ENCODE measurements at regions not wholly inside any gene's neighbourhood (a gene's known extent, or its start where the extent isn't known, plus 50 kb on each side); places are given as distances from the start of the nearest gene placed in this dataset.

DNA sequence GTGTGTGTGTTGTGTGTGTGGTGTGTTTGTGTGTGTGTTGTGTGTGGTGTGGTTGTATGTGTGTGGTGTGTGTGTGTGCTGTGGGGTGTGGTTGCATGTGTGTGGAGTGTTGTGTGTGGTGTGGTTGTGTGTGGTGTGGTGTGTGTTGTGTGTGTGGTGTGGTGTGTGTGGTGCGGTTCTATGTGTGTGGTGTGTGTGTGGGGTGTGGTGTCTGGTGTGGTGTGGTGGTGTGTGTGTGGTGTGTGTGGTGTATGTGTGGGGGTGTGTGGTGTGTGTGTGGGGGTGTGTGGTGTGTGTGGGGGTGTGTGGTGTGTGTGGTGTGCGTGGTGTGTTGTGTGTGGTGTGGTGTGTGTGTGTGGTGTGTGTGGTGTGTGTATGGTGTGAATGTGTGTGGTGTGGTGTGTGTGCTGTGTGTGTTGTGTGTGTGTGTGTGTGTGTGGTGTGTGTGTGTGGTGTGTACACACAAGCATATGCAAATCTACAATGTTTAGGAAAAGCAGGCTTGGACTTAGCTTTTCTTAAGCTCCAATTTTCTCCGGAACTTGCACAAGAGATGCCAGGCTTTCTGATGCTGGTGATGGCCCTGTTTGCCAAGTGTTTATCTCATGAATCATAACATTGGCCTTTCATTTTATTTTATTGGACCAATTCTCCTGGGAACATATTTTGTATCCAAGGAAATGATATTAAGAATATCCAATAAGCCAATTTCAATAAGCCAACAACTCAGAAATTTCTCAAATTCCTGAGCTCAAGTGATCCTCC lies 148.7 kb downstream of the SPATA18 start:
- no peak for DNase-seq (ENCODE audit: low read depth)
- TF ChIP-seq, protein P1, sequence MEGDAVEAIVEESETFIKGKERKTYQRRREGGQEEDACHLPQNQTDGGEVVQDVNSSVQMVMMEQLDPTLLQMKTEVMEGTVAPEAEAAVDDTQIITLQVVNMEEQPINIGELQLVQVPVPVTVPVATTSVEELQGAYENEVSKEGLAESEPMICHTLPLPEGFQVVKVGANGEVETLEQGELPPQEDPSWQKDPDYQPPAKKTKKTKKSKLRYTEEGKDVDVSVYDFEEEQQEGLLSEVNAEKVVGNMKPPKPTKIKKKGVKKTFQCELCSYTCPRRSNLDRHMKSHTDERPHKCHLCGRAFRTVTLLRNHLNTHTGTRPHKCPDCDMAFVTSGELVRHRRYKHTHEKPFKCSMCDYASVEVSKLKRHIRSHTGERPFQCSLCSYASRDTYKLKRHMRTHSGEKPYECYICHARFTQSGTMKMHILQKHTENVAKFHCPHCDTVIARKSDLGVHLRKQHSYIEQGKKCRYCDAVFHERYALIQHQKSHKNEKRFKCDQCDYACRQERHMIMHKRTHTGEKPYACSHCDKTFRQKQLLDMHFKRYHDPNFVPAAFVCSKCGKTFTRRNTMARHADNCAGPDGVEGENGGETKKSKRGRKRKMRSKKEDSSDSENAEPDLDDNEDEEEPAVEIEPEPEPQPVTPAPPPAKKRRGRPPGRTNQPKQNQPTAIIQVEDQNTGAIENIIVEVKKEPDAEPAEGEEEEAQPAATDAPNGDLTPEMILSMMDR (IDR thresholded peaks at IDR 0.05; ENCODE audit: insufficient read depth, low read depth, low read length): no peak
- no peak overlapping the region for H3K4me3 ChIP-seq (ENCODE audit: low read depth, low read length)

DNA sequence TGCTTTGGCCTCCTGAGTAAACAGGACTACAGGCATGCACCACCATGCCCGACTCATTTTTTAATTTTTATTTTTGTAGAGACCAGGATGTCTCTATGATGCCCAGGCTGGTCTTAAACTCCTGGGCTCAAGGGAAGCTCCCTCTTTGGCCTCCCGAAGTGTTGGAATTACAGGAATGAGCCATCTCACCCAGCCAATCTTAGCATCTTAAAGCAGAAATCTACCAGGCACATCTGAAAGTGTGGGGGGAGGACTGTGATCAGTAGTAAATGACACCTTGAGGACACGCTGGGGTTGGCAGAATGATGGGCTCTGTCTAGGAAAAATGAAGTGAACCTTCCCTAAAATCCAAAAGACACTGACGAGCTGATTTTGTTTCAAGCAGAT lies 149.2 kb downstream of the SPATA18 start:
- TF ChIP-seq, protein P1 (IDR thresholded peaks at IDR 0.05; ENCODE audit: insufficient read depth, low read depth, low read length): no peak
- H3K4me3 ChIP-seq (ENCODE audit: low read depth, low read length): no peak overlapping the region
- no peak for DNase-seq (ENCODE audit: low read depth)

DNA sequence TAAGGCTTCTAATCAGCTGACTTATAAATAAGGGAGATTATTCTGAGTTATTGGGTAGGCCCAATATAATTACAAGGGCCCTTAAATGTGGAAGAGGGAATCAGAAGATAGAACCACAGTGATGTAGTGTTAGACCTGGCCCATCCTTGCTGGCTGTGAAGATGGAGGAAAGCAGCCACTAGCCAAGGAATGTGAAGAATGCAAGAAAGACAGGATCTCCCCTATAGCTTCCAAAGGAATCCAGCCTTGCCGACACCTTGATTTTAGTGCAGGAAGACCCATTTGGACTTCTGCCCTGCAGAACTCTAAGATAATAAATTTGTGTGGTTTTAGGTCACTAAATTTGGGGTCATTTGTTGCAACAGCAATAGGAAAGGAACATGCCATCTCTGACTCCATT lies 150.6 kb downstream of the SPATA18 start:
- TF ChIP-seq, protein P1 (IDR thresholded peaks at IDR 0.05; ENCODE audit: insufficient read depth, low read depth, low read length): no peak
- DNase-seq (ENCODE audit: low read depth): no peak
- H3K4me3 ChIP-seq (ENCODE audit: low read depth, low read length): no peak overlapping the region

DNA sequence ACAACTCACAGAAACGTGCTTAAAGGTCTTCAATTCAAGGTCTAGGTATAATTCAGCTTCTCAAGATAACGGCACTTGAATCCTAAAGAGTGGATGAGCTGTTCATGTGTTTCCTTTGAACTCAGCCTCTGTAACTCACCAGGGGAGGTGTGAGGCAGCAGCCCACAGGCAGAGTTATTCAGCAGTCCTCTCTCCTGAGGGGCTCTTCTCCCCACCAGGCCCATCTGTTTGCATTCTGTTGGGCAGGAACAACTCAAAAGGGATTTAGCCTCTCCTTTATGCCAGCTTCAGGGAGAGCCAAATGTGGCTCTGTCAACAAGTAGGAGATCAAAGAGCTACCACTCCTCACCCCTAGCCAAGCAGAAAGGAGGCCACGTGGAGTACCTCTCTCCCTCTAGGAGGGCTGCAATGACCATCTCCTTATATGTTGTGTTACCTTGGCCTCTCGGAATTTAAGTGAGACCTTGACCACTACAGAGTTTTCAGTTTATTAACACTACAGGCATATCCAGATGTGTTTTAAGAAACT lies 151.2 kb downstream of the SPATA18 start:
- TF ChIP-seq, protein P1 (IDR thresholded peaks at IDR 0.05; ENCODE audit: insufficient read depth, low read depth, low read length): no peak
- H3K4me3 ChIP-seq (ENCODE audit: low read depth, low read length): no peak overlapping the region
- DNase-seq (ENCODE audit: low read depth): no peak

DNA sequence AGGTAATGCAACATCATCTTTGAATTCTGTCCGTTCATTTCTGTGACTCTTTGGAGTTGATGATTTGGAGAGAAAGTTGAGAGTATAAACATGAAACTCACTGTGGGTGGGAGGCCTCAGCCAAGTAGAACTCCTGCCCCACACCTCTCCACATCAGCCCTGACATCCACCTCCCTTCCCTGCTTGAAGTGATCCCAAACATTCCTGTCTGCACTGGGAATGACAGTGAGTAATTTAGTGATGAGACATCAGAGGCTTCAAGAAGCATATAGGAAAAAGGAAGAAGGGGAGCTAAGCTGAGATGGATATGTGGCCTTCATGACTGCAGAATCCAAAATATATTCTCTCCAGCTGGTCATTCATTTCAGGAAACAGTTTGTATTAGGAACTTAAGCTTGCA lies 151.8 kb downstream of the SPATA18 start:
- TF ChIP-seq, protein P1 (IDR thresholded peaks at IDR 0.05; ENCODE audit: insufficient read depth, low read depth, low read length): no peak
- DNase-seq (ENCODE audit: low read depth): no peak
- no peak overlapping the region for H3K4me3 ChIP-seq (ENCODE audit: low read depth, low read length)

DNA sequence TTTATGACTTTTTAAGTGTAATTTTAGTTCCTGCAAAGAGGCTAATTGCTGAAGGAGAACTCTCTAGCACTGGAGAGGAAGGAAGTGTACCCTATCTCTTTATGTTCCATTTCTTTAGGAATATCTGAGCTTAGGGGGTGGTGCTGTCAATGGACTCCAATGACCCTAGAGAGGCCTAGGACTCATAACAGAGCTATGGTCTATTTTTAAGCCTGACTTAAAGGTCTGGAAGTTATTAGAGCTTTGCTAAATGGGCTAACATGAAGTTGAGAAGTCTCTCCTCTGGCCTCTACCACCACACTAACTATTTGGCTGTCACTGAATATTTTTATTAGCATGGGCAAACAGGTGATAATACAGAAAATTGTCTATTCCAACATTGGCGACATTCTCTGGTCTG lies 152.2 kb downstream of the SPATA18 start:
- TF ChIP-seq, protein P1 (IDR thresholded peaks at IDR 0.05; ENCODE audit: insufficient read depth, low read depth, low read length): no peak
- no peak overlapping the region for H3K4me3 ChIP-seq (ENCODE audit: low read depth, low read length)
- DNase-seq (ENCODE audit: low read depth): no peak

Measured in fibroblast of villous mesenchyme (primary cell).